GM12878 (cell line): ENCODE measurements at regions not wholly inside any gene's neighbourhood (a gene's known extent, or its start where the extent isn't known, plus 50 kb on each side); places are given as distances from the start of the nearest gene placed in this dataset.

ENCODE experiments used
- ATAC-seq: fragments of 200-7000 bp; cut with Tn5 transposase; 3 replicates; pipeline ENCODE4 v1.9.1; 2020; ENCODE audit warnings: mild to moderate bottlenecking, moderate library complexity
- BruUV-seq: library from RNA; stranded (reverse); fragments of 400-500 nt; replicated peaks from 2 replicates; lab custom pipeline; 2021; lab: Mats Ljungman, UMichigan
- CTCF ChIA-PET: fragments of 300-600 bp; sonication (Branson Sonifier 250); formaldehyde crosslinking; extraction: SDS; loops from one replicate; lab custom pipeline; 2021; ENCODE audit warnings: inconsistent platforms; lab: Yijun Ruan, JAX
- POLR2A ChIA-PET: fragments of 350-600 bp; formaldehyde crosslinking; extraction: SDS; loops from one replicate; lab custom pipeline; 2021; ENCODE audit warnings: inconsistent platforms; lab: Charles Lee
- RAD21 ChIA-PET: fragments of 300-600 bp; sonication (Branson Sonifier 250); formaldehyde crosslinking; loops from one replicate; lab custom pipeline; 2023; ENCODE audit warnings: antibody characterized with exemption; ENCODE audit not compliant: unreplicated experiment; lab: Charles Lee
- SMC1A ChIA-PET: fragments of 300-600 bp; sonication (Branson Sonifier 250); formaldehyde crosslinking; loops from one replicate; lab custom pipeline; 2023; ENCODE audit not compliant: unreplicated experiment, uncharacterized antibody; lab: Charles Lee
- DNase-seq: peaks from one replicate; pipeline ENCODE4 v3.0.0-alpha.2; 2011; ENCODE audit warnings: low read depth, low spot score
- FAIRE-seq: peaks from 3 replicates; lab custom pipeline; 2011; peaks lifted over from hg19 to GRCh38; lab: Jason Lieb, UNC
- H2AFZ ChIP-seq: 2 replicates; pipeline ENCODE4 v1.6.0; 2011; ENCODE audit warnings: low read depth, low read length, control low read depth; ENCODE audit not compliant: control insufficient read depth
- H3K27ac ChIP-seq: 2 replicates; pipeline ENCODE4 v1.5.1; 2011; ENCODE audit warnings: control low read depth; ENCODE audit not compliant: control insufficient read depth, insufficient read depth
- H3K27me3 ChIP-seq, 2 experiments: replicated peaks in 1 of 2; 2 replicates each; pipeline versions ENCODE4 v1.6.0 to v1.6.1; 2011; ENCODE audit warnings: low read length in 1 of 2; ENCODE audit not compliant: control insufficient read depth in 2 of 2, insufficient read depth in 2 of 2
- H3K36me3 ChIP-seq, 2 experiments: 2 replicates each; pipeline ENCODE4 v1.5.1; 2011; ENCODE audit warnings: low read length in 1 of 2; ENCODE audit not compliant: control insufficient read depth in 2 of 2, insufficient read depth in 2 of 2
- H3K4me1 ChIP-seq: 2 replicates; pipeline ENCODE4 v1.6.1; 2011; ENCODE audit warnings: mild to moderate bottlenecking, low read length, moderate library complexity, mixed read lengths; ENCODE audit not compliant: control insufficient read depth, insufficient read depth
- H3K4me2 ChIP-seq: 2 replicates; pipeline ENCODE4 v1.6.0; 2011; ENCODE audit warnings: control low read depth; ENCODE audit not compliant: control insufficient read depth, insufficient read depth
- H3K4me3 ChIP-seq: fragments of 200-600 bp; sonication (generic); 2 replicates; pipeline ENCODE4 v1.5.1; 2016
- H3K79me2 ChIP-seq: 2 replicates; pipeline ENCODE4 v1.6.0; 2011; ENCODE audit warnings: low read length; ENCODE audit not compliant: control insufficient read depth, insufficient read depth
- H3K9ac ChIP-seq: 2 replicates; pipeline ENCODE4 v1.8.0; 2011; ENCODE audit warnings: low read length, control low read depth, mixed read lengths; ENCODE audit not compliant: control insufficient read depth, insufficient read depth
- H3K9me3 ChIP-seq: replicated peaks from 3 replicates; pipeline ENCODE4 v1.5.1; 2011; ENCODE audit warnings: mild to moderate bottlenecking, low read length; ENCODE audit not compliant: control insufficient read depth, insufficient read depth
- H4K20me1 ChIP-seq: 2 replicates; pipeline ENCODE4 v1.6.0; 2011; ENCODE audit not compliant: control insufficient read depth, insufficient read depth
- DPF2 ChIP-seq: fragments of 450-650 bp; IDR thresholded peaks from 2 replicates; pipeline ENCODE4 v1.6.1; 2017; ENCODE audit warnings: mild to moderate bottlenecking
- EED ChIP-seq: sonication (generic); IDR thresholded peaks from 2 replicates; pipeline ENCODE4 v1.6.1; 2016; ENCODE audit warnings: antibody characterized with exemption, low read depth
- IKZF1 ChIP-seq: fragments of 450-650 bp; conservative IDR thresholded peaks from 2 replicates; pipeline ENCODE4 v1.6.1; 2017; ENCODE audit warnings: antibody characterized with exemption, mild to moderate bottlenecking
- NR2C2 ChIP-seq: IDR thresholded peaks from 2 replicates; pipeline ENCODE4 v1.6.1; 2011; ENCODE audit warnings: borderline replicate concordance, low read depth; ENCODE audit not compliant: control insufficient read depth, insufficient read length
- POLR2A ChIP-seq: IDR thresholded peaks from 2 replicates; pipeline ENCODE4 v1.6.1; 2011; ENCODE audit warnings: low read depth, mild to moderate bottlenecking, low read length
- RELA ChIP-seq: fragments of 450-650 bp; IDR thresholded peaks from 2 replicates; pipeline ENCODE4 v1.8.0; 2014; ENCODE audit warnings: borderline replicate concordance; ENCODE audit not compliant: partially characterized antibody
- YBX1 ChIP-seq: fragments of 450-650 bp; IDR thresholded peaks from 2 replicates; pipeline ENCODE4 v1.6.1; 2016; ENCODE audit warnings: antibody characterized with exemption
- ZNF384 ChIP-seq: IDR thresholded peaks from 2 replicates; pipeline ENCODE4 v1.6.1; 2012; ENCODE audit warnings: low read depth, mild to moderate bottlenecking, low read length, improper control_type of control experiment, borderline replicate concordance
- ZSCAN29 ChIP-seq: fragments of 450-650 bp; IDR thresholded peaks from 2 replicates; pipeline ENCODE4 v1.6.1; 2017; ENCODE audit warnings: mild to moderate bottlenecking, moderate library complexity
- WGBS: methylation state at CpG from one replicate; pipeline ENCODE4 v1.1.6; 2016; ENCODE audit warnings: low lambda C conversion rate; ENCODE audit not compliant: insufficient replicate concordance, insufficient coverage; ENCODE audit errors: missing lambda C conversion rate; 5-methylcytosine and 5-hydroxymethylcytosine counted together
- in situ Hi-C: fragments of 300-500 bp; cut with MboI; formaldehyde crosslinking; loops from 9 replicates; pipeline ENCODE4 v1.14.3; 2018; ENCODE audit warnings: mixed read lengths
- intact Hi-C: fragments of 100-400 bp; cut with micrococcal nuclease; formaldehyde crosslinking; loops from one replicate; pipeline ENCODE4 v1.14.2; 2022; ENCODE audit not compliant: unreplicated experiment
- TF ChIP-seq, protein P1 (sequence below): fragments of 450-650 bp; IDR thresholded peaks from 2 replicates; pipeline ENCODE4 v1.6.1; 2017; ENCODE audit warnings: mild to moderate bottlenecking, moderate library complexity
- TF ChIP-seq, protein P2 (sequence below): IDR thresholded peaks from 2 replicates; pipeline ENCODE4 v1.6.1; 2012; ENCODE audit warnings: improper control_type of control experiment, low read depth, low read length; ENCODE audit not compliant: insufficient replicate concordance
- TF ChIP-seq, protein P3 (sequence below): IDR thresholded peaks from 2 replicates; pipeline ENCODE4 v1.6.1; 2011; ENCODE audit warnings: low read depth, mild to moderate bottlenecking, low read length, moderate library complexity, borderline replicate concordance; ENCODE audit errors: extremely low read depth
- TF ChIP-seq, protein P4 (sequence below): fragments of 450-650 bp; conservative IDR thresholded peaks from 2 replicates; pipeline ENCODE4 v1.6.1; 2017; ENCODE audit warnings: mild to moderate bottlenecking, moderate library complexity
- TF ChIP-seq, protein P5 (sequence below): IDR thresholded peaks from 2 replicates; pipeline ENCODE4 v1.6.1; 2012; ENCODE audit warnings: low read depth, low read length, improper control_type of control experiment

DNA sequence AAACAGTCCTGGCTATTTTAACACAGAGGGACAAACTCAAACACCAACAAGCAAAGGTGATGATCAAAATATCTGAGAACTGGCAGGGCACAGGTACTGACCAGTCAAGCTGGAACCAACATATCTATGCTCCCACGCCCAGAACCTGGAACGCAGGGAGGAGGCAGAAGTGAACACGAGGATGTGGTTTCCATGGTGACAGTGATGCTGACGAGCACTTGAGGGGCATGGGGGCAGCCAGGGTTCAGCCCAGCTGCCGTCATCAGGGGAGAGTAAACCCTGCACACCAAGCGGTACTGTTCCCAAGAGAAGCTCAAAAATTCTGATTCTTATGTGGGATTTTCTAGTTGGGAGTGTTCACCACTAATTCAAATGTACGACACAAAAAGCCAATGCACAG, 113.6 kb upstream of the SFSWAP start:
- BruUV-seq = no TSS peak
- Histone ChIP-seq H3K27me3 (no peaks in the 10 kb centered on the region), H2AFZ (no peak overlapping the region), H3K79me2 (no peaks in the 10 kb centered on the region), H3K9ac (no peak overlapping the region), H4K20me1 (no peaks in the 10 kb centered on the region), H3K9me3 (no peaks in the 10 kb centered on the region; the same call in 2 of the 3 replicates), H3K27ac (no peak overlapping the region), H3K36me3 (no peaks in the 10 kb centered on the region), H3K4me2 (no peak overlapping the region), H3K4me3 (no peak overlapping the region), H3K4me1 (peaks cover 18% of the 10 kb centered on the region)
- SMC1A ChIA-PET = no interaction called here
- FAIRE-seq (no peak), DNase-seq (no peak), ATAC-seq (no peak)
- intact Hi-C loops = no loop called here
- CTCF ChIA-PET = no interaction called here
- POLR2A ChIA-PET = no interaction called here
- RAD21 ChIA-PET = no interaction called here
- in situ Hi-C loops = no loop called here
- 53% methylated on average over 7 of the region's 7 CpGs for WGBS
- TF ChIP-seq DPF2 (no peak), RELA (no peak), ZSCAN29 (no peak), POLR2A (no peak), YBX1 (no peak), EED (no peak), ZNF384 (no peak), NR2C2 (no peak), IKZF1 (no peak)
- TF ChIP-seq, protein P1, sequence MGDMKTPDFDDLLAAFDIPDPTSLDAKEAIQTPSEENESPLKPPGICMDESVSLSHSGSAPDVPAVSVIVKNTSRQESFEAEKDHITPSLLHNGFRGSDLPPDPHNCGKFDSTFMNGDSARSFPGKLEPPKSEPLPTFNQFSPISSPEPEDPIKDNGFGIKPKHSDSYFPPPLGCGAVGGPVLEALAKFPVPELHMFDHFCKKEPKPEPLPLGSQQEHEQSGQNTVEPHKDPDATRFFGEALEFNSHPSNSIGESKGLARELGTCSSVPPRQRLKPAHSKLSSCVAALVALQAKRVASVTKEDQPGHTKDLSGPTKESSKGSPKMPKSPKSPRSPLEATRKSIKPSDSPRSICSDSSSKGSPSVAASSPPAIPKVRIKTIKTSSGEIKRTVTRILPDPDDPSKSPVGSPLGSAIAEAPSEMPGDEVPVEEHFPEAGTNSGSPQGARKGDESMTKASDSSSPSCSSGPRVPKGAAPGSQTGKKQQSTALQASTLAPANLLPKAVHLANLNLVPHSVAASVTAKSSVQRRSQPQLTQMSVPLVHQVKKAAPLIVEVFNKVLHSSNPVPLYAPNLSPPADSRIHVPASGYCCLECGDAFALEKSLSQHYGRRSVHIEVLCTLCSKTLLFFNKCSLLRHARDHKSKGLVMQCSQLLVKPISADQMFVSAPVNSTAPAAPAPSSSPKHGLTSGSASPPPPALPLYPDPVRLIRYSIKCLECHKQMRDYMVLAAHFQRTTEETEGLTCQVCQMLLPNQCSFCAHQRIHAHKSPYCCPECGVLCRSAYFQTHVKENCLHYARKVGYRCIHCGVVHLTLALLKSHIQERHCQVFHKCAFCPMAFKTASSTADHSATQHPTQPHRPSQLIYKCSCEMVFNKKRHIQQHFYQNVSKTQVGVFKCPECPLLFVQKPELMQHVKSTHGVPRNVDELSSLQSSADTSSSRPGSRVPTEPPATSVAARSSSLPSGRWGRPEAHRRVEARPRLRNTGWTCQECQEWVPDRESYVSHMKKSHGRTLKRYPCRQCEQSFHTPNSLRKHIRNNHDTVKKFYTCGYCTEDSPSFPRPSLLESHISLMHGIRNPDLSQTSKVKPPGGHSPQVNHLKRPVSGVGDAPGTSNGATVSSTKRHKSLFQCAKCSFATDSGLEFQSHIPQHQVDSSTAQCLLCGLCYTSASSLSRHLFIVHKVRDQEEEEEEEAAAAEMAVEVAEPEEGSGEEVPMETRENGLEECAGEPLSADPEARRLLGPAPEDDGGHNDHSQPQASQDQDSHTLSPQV = no peak
- TF ChIP-seq, protein P2, sequence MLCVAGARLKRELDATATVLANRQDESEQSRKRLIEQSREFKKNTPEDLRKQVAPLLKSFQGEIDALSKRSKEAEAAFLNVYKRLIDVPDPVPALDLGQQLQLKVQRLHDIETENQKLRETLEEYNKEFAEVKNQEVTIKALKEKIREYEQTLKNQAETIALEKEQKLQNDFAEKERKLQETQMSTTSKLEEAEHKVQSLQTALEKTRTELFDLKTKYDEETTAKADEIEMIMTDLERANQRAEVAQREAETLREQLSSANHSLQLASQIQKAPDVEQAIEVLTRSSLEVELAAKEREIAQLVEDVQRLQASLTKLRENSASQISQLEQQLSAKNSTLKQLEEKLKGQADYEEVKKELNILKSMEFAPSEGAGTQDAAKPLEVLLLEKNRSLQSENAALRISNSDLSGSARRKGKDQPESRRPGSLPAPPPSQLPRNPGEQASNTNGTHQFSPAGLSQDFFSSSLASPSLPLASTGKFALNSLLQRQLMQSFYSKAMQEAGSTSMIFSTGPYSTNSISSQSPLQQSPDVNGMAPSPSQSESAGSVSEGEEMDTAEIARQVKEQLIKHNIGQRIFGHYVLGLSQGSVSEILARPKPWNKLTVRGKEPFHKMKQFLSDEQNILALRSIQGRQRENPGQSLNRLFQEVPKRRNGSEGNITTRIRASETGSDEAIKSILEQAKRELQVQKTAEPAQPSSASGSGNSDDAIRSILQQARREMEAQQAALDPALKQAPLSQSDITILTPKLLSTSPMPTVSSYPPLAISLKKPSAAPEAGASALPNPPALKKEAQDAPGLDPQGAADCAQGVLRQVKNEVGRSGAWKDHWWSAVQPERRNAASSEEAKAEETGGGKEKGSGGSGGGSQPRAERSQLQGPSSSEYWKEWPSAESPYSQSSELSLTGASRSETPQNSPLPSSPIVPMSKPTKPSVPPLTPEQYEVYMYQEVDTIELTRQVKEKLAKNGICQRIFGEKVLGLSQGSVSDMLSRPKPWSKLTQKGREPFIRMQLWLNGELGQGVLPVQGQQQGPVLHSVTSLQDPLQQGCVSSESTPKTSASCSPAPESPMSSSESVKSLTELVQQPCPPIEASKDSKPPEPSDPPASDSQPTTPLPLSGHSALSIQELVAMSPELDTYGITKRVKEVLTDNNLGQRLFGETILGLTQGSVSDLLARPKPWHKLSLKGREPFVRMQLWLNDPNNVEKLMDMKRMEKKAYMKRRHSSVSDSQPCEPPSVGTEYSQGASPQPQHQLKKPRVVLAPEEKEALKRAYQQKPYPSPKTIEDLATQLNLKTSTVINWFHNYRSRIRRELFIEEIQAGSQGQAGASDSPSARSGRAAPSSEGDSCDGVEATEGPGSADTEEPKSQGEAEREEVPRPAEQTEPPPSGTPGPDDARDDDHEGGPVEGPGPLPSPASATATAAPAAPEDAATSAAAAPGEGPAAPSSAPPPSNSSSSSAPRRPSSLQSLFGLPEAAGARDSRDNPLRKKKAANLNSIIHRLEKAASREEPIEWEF = no peak
- TF ChIP-seq, protein P3, sequence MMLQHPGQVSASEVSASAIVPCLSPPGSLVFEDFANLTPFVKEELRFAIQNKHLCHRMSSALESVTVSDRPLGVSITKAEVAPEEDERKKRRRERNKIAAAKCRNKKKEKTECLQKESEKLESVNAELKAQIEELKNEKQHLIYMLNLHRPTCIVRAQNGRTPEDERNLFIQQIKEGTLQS = no peak
- TF ChIP-seq, protein P4, sequence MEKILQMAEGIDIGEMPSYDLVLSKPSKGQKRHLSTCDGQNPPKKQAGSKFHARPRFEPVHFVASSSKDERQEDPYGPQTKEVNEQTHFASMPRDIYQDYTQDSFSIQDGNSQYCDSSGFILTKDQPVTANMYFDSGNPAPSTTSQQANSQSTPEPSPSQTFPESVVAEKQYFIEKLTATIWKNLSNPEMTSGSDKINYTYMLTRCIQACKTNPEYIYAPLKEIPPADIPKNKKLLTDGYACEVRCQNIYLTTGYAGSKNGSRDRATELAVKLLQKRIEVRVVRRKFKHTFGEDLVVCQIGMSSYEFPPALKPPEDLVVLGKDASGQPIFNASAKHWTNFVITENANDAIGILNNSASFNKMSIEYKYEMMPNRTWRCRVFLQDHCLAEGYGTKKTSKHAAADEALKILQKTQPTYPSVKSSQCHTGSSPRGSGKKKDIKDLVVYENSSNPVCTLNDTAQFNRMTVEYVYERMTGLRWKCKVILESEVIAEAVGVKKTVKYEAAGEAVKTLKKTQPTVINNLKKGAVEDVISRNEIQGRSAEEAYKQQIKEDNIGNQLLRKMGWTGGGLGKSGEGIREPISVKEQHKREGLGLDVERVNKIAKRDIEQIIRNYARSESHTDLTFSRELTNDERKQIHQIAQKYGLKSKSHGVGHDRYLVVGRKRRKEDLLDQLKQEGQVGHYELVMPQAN = no peak
- TF ChIP-seq, protein P5, sequence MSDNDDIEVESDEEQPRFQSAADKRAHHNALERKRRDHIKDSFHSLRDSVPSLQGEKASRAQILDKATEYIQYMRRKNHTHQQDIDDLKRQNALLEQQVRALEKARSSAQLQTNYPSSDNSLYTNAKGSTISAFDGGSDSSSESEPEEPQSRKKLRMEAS = no peak
